GM21528 (cell line): ENCODE measurements at regions not wholly inside any gene's neighbourhood (a gene's known extent, or its start where the extent isn't known, plus 50 kb on each side); places are given as distances from the start of the nearest gene placed in this dataset.

Experiments
- ATAC-seq: cut with Tn5 transposase; IDR thresholded peaks from one replicate; pipeline ENCODE4 v1.9.1; 2021; ENCODE audit warnings: mild to moderate bottlenecking, moderate library complexity; ENCODE audit not compliant: unreplicated experiment, low FRiP score

- no peak for ATAC-seq
These were observed 95.4 kb upstream of the KLHL25 start for GRCh38 chr15:85889956-85890619.

- ATAC-seq, result no peak
These were observed 95.9 kb upstream of the KLHL25 start for GRCh38 chr15:85890620-85890980.

DNA sequence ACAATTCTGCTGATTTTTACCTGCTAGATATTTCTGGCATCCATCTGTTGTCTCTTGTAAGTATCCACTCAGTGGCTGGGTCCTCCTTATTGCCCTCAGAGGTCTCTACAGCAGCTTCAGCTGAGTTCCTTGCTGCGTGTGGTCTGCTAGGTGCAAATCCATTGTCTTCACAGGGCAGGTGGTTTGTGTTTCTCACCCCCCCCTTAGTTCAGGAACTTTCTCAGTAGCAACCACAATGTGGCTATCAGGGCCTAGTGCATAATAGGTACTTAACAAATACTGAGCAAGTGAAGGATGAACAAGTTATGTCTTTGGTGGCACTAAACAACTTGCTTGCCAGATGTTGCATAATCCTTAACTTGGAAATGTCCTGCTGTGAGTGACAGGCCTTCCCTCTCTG lies 96.7 kb upstream of the KLHL25 start:
- no peak for ATAC-seq

- ATAC-seq, result no peak
These were observed 97.5 kb upstream of the KLHL25 start for GRCh38 chr15:85892232-85892631.

DNA sequence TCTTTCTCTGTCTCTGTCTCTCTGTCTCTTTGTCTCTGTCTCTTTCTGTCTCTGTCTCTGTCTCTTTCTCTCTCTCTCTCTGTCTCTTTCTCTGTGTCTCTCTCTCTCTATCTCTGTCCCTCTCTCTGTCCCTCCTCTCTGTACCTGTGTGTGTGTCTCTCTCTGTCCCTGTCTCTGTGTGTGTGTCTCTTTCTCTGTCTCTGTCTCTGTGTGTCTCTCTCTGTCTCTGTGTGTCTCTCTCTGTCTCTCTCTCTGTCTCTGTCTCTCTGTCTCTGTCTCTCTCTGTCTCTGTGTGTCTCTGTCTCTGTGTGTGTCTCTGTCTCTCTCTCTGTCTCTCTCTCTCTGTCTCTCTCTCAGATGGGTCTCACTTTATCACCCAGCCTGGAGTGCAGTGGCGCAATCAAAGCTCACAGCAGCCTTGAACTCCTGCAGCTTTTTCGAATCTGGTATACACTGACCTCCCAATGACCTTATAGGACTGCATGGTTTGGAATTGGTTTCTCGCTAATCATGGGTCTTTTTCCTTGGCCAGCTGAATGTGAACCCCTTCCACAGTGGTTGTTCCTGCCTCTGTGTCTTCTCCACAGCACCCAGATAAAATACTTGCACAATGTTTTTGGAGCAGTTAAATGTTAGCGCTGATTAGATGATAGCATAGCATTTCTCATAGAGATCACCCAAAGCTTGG lies 102.6 kb upstream of the KLHL25 start:
- ATAC-seq, result no peak

- ATAC-seq, result no peak
These were observed 103.4 kb upstream of the KLHL25 start for GRCh38 chr15:85897895-85898717.

- ATAC-seq, result no peak
These were observed 105.2 kb upstream of the KLHL25 start for GRCh38 chr15:85899927-85900326.

DNA sequence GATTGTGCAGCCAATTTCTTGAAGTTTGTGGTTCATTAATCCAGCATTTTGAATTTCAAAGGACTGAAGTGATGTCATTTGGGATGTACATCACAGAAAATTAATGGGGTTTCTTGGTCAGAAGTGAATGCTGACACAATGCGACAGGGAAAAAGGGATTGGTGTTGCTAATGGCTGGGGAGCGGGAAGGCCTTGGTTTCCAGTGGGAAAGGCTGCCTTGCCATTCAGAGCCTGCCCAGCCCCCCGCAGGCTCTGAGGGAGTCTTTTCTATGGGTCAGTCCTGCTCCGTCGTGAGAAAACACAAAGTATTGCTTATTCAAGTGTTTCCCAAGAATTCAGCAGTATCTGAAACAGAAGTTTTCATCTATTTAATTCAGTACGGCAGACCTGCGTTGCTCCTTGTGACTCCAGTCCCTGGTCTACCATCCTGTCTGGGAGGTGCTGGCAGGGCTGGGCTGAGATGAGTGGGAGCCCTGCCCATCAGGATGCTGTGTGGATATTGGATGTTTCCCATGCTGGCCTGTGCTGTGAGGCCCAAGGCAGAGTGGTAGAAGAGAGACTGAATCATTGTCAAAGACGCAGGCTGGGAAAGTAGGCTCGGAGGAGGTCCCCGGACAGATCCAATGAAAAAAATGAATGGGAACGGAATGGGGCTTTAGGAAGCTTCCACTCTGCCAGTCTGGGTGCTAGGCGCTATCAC lies 111.2 kb upstream of the KLHL25 start:
- ATAC-seq, result no peak

GRCh38 chr15:85906640-85907039 lies 111.9 kb upstream of the KLHL25 start:
- no peak for ATAC-seq

GRCh38 chr15:85910834-85911233 lies 116.1 kb upstream of the KLHL25 start:
- no peak for ATAC-seq

GRCh38 chr15:85913461-85913860 lies 118.7 kb upstream of the KLHL25 start:
- ATAC-seq, result no peak

DNA sequence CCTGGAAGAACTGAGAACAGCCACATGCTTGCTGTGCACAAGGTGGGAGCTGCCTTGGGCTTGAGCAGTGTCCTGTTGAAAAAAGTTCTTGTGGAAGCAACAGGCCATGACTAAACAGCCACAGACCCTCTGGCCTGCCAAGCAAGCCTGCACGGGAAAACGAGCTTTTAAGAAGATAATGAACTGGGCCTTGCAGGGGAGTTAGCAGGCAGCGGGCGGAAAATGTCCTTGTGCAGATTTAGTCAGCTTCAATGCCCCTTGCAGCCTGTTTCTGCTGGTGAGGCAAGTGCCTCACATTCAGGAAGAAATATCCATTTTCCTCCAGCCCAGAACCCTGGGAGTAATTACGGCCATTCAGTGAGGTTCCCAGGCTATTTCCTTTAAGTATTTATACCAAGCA lies 126.2 kb upstream of the KLHL25 start:
- ATAC-seq, result no peak

DNA sequence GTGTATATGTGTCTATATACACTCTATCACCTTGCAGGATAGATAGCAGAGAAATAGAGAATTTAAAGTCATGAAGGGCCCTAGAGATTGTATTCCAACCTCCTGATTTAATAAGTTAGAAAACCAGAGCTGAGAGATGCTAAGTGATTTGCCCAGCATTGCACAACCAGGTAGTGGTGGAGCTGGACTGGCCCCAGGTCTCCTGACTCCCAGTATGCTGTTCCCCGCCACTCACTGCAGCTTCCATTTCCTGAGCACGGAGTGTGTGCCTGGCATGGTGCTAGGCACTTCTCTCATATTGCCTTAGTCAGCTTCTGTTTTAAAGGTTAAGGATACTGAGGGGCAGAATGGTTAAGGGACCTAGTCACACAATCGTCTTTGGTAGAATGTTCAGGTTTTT lies 129.4 kb upstream of the KLHL25 start:
- no peak for ATAC-seq

GRCh38 chr15:85925649-85926237 lies 131.0 kb upstream of the KLHL25 start:
- no peak for ATAC-seq

DNA sequence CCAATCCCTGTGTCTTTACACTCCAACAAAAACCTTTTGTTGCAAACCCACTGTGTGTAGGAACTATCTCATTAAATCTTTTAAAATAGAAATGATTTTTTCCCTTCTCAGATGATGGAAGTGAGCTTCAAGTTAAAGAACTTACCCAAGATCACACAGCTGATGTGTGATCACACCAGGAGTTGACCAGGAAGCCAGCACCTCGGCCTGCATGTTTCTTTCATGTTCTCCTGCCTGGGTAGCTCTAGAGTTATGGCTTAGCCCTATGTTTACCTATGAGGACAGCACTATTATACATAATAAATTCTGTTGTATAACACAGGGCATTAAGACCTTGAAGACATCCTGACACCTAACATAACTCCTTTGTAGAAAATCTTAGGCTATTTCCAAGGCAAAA lies 132.1 kb upstream of the KLHL25 start:
- ATAC-seq, result no peak

- ATAC-seq, result no peak
These were observed 133.3 kb upstream of the KLHL25 start for GRCh38 chr15:85927931-85928537.

DNA sequence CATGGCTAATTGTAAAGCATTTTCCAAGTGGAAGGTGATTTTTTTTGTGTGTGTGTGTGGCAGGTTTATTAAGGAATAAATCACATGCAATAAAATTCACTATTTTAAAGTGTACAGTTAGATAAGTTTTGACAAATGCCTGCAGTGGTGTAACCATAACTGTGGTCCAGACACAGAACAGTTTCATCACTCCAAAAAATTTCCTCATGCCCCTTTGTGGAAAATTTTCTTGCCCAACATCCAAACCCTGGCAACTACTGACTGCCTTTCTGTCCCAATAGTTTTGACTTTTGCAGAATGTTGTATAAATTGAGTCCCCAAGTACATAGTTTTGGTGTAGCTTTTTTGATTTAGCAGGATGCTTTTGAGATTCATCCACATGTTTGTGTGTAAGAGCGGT lies 135.1 kb upstream of the KLHL25 start:
- no peak for ATAC-seq

DNA sequence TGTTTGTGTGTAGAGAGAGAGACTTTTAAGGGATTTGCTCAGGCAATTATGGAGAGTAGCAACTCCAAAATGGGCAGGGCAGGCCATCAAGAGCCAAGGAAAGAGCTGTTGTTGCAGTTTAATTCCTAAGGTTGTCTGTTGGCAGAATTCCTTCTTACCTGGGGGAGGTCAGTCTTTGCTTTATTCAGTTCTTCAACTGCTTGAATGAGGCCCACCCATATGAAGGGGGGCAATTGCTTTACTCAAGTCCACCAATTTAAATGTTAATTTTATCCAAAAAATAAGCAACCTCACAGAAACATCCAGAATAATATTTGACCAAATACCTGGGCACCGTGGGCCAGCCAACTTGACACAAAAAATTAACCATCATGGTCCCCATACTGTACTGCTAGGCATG lies 137.7 kb upstream of the KLHL25 start:
- ATAC-seq, result no peak

DNA sequence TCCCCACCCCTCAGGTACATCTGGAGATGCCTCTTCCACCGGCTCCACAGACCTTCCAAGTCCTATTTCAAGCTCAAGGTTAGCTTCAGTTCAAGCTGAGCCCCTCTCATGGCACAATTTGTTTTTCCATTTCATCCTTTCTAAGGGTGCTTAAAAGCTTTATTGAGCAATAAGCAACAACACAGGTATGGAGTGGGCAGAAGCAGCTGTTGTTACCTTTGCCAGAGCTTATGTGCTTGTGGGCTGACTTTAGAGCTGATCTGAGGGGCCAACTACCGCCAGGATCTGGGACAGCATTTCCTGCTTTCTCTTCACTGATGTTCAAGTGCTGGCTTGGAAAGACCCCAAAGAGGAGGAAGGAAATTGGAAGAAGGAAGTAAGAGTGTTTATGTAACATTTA lies 140.0 kb upstream of the KLHL25 start:
- ATAC-seq, result no peak

DNA sequence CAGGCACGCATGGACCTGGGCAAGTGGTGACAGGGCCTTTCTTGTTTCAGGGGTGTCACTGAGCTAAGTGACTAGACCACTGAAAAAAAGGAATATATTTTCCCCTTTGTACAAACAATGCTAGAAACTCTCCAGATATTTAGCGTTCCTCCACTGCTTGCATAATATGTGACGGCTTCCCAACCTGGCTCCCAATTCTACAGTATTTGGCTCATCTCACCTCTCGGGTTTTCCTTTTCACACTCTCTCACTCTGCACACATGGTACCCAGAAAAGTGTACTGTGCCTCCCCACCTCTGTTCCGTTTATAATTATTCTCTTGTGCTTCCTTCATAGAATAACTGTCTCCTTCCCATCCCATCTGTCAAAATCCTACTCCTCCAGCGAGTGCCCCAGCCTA lies 140.5 kb upstream of the KLHL25 start:
- no peak for ATAC-seq
